ENCODE measurements at regions not wholly inside any gene's neighbourhood (a gene's known extent, or its start where the extent isn't known, plus 50 kb on each side); places are given as distances from the start of the nearest gene placed in this dataset.

DNA sequence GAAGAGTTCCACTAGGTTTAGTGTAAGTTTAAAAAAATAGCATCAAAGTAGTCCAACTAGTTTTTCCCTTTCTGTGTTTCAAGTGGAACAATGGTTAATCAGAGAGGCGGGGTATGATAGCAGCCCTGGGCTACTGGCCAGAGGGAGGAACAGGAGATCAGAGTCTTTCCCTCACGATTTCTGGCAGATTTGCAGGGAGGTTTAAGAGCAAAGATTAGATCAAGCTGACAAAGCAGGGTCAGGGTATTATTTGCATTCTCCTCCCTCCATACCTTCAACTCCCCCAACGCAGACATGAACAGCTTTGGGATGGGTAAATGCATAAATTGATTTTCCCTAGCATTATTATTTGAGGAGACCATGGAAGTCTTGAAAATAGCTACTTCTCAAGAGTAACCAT, 277.6 kb upstream of the DIAPH2 start:
- no peaks in the 10 kb centered on the region for H3K27me3 ChIP-seq
- DNase-seq, result peak; percentile 51 to 58
- H3K36me3 ChIP-seq, result no peaks in the 10 kb centered on the region
- H3K4me1 ChIP-seq, result peaks cover 0 to 21% (median 10%) of the 10 kb centered on the region in 4 donors
- 9 to 20% (median 17%) methylated on average over 3 of the region's 3 CpGs for WGBS, 5 donors
- TF ChIP-seq, protein P1, sequence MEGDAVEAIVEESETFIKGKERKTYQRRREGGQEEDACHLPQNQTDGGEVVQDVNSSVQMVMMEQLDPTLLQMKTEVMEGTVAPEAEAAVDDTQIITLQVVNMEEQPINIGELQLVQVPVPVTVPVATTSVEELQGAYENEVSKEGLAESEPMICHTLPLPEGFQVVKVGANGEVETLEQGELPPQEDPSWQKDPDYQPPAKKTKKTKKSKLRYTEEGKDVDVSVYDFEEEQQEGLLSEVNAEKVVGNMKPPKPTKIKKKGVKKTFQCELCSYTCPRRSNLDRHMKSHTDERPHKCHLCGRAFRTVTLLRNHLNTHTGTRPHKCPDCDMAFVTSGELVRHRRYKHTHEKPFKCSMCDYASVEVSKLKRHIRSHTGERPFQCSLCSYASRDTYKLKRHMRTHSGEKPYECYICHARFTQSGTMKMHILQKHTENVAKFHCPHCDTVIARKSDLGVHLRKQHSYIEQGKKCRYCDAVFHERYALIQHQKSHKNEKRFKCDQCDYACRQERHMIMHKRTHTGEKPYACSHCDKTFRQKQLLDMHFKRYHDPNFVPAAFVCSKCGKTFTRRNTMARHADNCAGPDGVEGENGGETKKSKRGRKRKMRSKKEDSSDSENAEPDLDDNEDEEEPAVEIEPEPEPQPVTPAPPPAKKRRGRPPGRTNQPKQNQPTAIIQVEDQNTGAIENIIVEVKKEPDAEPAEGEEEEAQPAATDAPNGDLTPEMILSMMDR (IDR thresholded peaks at IDR 0.05), result no peak
- TF ChIP-seq EP300 (IDR thresholded peaks at IDR 0.05) (no peak), POLR2A (IDR thresholded peaks at IDR 0.05) (no peak), POLR2AphosphoS5 (IDR thresholded peaks at IDR 0.05) (no peak)
- no peaks in the 10 kb centered on the region for H3K9me3 ChIP-seq
- H3K4me3 ChIP-seq, result no peak overlapping the region
- intact Hi-C loops (cut with DNase I; ENCODE audit: low total_unique reads), result no loop called here
- H3K27ac ChIP-seq, result peak overlapping the region in 2 of 5 donors; percentile 16 to 51

DNA sequence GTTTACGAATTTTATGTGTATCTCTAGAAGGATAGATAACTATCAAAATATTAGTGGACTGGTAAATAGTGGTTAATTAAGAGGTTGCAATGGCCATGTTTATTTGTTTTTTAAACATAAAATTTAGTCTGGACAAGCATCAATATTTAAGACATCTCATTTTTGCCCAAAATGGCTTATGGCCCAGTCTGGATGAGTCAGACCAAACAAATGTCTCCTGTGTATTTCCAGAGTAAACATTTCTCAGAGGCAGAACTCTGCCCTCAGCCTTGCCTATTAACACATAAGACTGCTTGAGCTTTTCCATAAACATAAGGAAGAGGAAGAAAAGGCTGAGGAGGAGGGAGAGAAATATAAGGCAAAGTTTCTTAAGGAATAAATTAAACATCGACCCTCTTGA, 277.1 kb upstream of the DIAPH2 start:
- peak in 1 of 2 donors; percentile 57 for DNase-seq
- TF ChIP-seq POLR2AphosphoS5 (IDR thresholded peaks at IDR 0.05) (peak in 1 of 3 donors; percentile 41), EP300 (IDR thresholded peaks at IDR 0.05) (no peak)
- Histone ChIP-seq H3K27me3 (no peaks in the 10 kb centered on the region), H3K4me1 (peaks cover 0 to 21% (median 10%) of the 10 kb centered on the region in 4 donors), H3K4me3 (no peak overlapping the region), H3K36me3 (no peaks in the 10 kb centered on the region), H3K9me3 (no peaks in the 10 kb centered on the region), H3K27ac (peak overlapping the region in 3 of 5 donors; percentile 4 to 51 (median 16))
- 20 to 38% (median 29%) methylated on average over 2 of the region's 2 CpGs for WGBS, 5 donors
- intact Hi-C loops (cut with DNase I; ENCODE audit: low total_unique reads), result no loop called here

GRCh38 chrX:96407981-96408380, 276.7 kb upstream of the DIAPH2 start:
- intact Hi-C loops (cut with DNase I; ENCODE audit: low total_unique reads), result no loop called here
- peak overlapping the region in 3 of 5 donors; percentile 4 to 51 (median 16) for H3K27ac ChIP-seq
- no peaks in the 10 kb centered on the region for H3K27me3 ChIP-seq
- peaks cover 0 to 21% (median 10%) of the 10 kb centered on the region in 4 donors for H3K4me1 ChIP-seq
- no peak for TF ChIP-seq EP300 (IDR thresholded peaks at IDR 0.05)
- TF ChIP-seq, protein P1 (IDR thresholded peaks at IDR 0.05), result no peak
- no peak for TF ChIP-seq POLR2AphosphoS5 (IDR thresholded peaks at IDR 0.05)
- no peak for TF ChIP-seq POLR2A (IDR thresholded peaks at IDR 0.05)
- no peaks in the 10 kb centered on the region for H3K36me3 ChIP-seq
- H3K4me3 ChIP-seq, result no peak overlapping the region
- no peaks in the 10 kb centered on the region for H3K9me3 ChIP-seq
- DNase-seq, result no peak
- WGBS, 5 donors, result 44 to 63% (median 50%) methylated on average over 2 of the region's 2 CpGs

- Histone ChIP-seq H3K36me3 (no peaks in the 10 kb centered on the region), H3K27me3 (no peaks in the 10 kb centered on the region), H3K27ac (no peak overlapping the region), H3K9me3 (no peaks in the 10 kb centered on the region), H3K4me1 (peaks cover 0 to 21% (median 10%) of the 10 kb centered on the region in 4 donors), H3K4me3 (no peak overlapping the region)
- intact Hi-C loops (cut with DNase I; ENCODE audit: low total_unique reads), result no loop called here
- TF ChIP-seq, protein P1 (IDR thresholded peaks at IDR 0.05), result no peak
- TF ChIP-seq POLR2A (IDR thresholded peaks at IDR 0.05), result no peak
- no peak for TF ChIP-seq POLR2AphosphoS5 (IDR thresholded peaks at IDR 0.05)
- no peak for TF ChIP-seq EP300 (IDR thresholded peaks at IDR 0.05)
- WGBS, 5 donors, result 53 to 73% (median 68%) methylated on average over 2 of the region's 2 CpGs
- no peak for DNase-seq
Observed at GRCh38 chrX:96410927-96411326, 273.7 kb upstream of the DIAPH2 start.

- TF ChIP-seq EP300 (IDR thresholded peaks at IDR 0.05), result no peak
- TF ChIP-seq POLR2A (IDR thresholded peaks at IDR 0.05), result no peak
- Histone ChIP-seq H3K4me1 (no peaks in the 10 kb centered on the region), H3K27ac (no peak overlapping the region), H3K36me3 (no peaks in the 10 kb centered on the region), H3K27me3 (no peaks in the 10 kb centered on the region), H3K9me3 (no peaks in the 10 kb centered on the region), H3K4me3 (no peak overlapping the region)
- intact Hi-C loops (cut with DNase I; ENCODE audit: low total_unique reads), result no loop called here
- WGBS, 5 donors, result 89 to 97% (median 95%) methylated on average over 4 of the region's 4 CpGs
- DNase-seq, result no peak
Observed at GRCh38 chrX:96417695-96418094, 266.9 kb upstream of the DIAPH2 start.
